ENCODE measurements at regions not wholly inside any gene's neighbourhood (a gene's known extent, or its start where the extent isn't known, plus 50 kb on each side); places are given as distances from the start of the nearest gene placed in this dataset.

DNA sequence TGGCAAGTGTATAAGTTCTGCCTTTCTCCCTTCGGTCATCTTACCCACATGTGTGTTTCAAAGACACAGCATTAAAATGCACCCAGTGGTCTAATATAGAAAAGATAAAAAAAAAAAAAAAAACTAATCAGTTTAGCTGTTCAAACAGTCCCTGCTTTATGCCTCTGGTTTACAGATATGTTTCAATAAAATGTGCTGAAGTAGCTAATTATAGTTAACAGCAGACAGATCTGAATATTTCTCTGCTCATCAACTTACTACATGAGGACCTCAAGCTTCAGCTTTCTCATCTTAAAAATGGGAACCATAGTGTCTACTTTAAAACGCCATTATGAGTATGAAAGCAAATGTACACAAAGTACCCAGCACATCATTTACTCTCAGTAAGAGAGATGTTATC lies 280.6 kb upstream of the DEFB112 start:
- no peak for TF ChIP-seq POLR2A (IDR thresholded peaks at IDR 0.05)
- TF ChIP-seq, protein P1, sequence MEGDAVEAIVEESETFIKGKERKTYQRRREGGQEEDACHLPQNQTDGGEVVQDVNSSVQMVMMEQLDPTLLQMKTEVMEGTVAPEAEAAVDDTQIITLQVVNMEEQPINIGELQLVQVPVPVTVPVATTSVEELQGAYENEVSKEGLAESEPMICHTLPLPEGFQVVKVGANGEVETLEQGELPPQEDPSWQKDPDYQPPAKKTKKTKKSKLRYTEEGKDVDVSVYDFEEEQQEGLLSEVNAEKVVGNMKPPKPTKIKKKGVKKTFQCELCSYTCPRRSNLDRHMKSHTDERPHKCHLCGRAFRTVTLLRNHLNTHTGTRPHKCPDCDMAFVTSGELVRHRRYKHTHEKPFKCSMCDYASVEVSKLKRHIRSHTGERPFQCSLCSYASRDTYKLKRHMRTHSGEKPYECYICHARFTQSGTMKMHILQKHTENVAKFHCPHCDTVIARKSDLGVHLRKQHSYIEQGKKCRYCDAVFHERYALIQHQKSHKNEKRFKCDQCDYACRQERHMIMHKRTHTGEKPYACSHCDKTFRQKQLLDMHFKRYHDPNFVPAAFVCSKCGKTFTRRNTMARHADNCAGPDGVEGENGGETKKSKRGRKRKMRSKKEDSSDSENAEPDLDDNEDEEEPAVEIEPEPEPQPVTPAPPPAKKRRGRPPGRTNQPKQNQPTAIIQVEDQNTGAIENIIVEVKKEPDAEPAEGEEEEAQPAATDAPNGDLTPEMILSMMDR (IDR thresholded peaks at IDR 0.05) = no peak
